ENCODE measurements at regions not wholly inside any gene's neighbourhood (a gene's known extent, or its start where the extent isn't known, plus 50 kb on each side); places are given as distances from the start of the nearest gene placed in this dataset.

GRCh38 chr6:43980004-43980795 lies 147.1 kb downstream of the MRPL14 start:
- DNase-seq, result no peak

- DNase-seq, result no peak
Measured at GRCh38 chr6:43979525-43979924, 147.7 kb downstream of the MRPL14 start.

- DNase-seq, result no peak
Measured at GRCh38 chr6:43978473-43979346, 148.5 kb downstream of the MRPL14 start.

- DNase-seq, result no peak
Measured at GRCh38 chr6:43977404-43978111, 149.7 kb downstream of the MRPL14 start.

- DNase-seq, result no peak
Measured at GRCh38 chr6:43976706-43977403, 150.4 kb downstream of the MRPL14 start.

- no peak for DNase-seq
Measured at GRCh38 chr6:43974643-43975230, 152.5 kb downstream of the MRPL14 start.

GRCh38 chr6:43973357-43973756 lies 153.9 kb downstream of the MRPL14 start:
- DNase-seq, result no peak

GRCh38 chr6:43972913-43973300 lies 154.3 kb downstream of the MRPL14 start:
- peak; percentile 6 for DNase-seq

GRCh38 chr6:43972179-43972912 lies 154.9 kb downstream of the MRPL14 start:
- DNase-seq, result peak; percentile 3

GRCh38 chr6:43971776-43972126 lies 155.5 kb downstream of the MRPL14 start:
- no peak for DNase-seq

- peak; percentile 66 for DNase-seq
Measured at GRCh38 chr6:43970913-43971775, 156.1 kb downstream of the MRPL14 start.

GRCh38 chr6:43970068-43970912 lies 157.0 kb downstream of the MRPL14 start:
- no peak for DNase-seq

- DNase-seq, result no peak
Measured at GRCh38 chr6:43969158-43969981, 157.9 kb downstream of the MRPL14 start.

GRCh38 chr6:43968110-43968965 lies 158.9 kb downstream of the MRPL14 start:
- DNase-seq, result no peak

GRCh38 chr6:43967719-43968091 lies 159.5 kb downstream of the MRPL14 start:
- DNase-seq, result no peak

- no peak for DNase-seq
Measured at GRCh38 chr6:43966853-43967718, 160.2 kb downstream of the MRPL14 start.

GRCh38 chr6:43966374-43966658 lies 160.9 kb downstream of the MRPL14 start:
- DNase-seq, result no peak
